ENCODE measurements at regions not wholly inside any gene's neighbourhood (a gene's known extent, or its start where the extent isn't known, plus 50 kb on each side); places are given as distances from the start of the nearest gene placed in this dataset.

- TF ChIP-seq CTCF (IDR thresholded peaks at IDR 0.05) (no peak), POLR2AphosphoS5 (IDR thresholded peaks at IDR 0.05; ENCODE audit: low read depth, low read length) (no peak), TCF7L2 (IDR thresholded peaks at IDR 0.05; ENCODE audit: low read depth, low read length) (no peak), REST (IDR thresholded peaks at IDR 0.05; ENCODE audit: insufficient read depth in 1 of 2, low read depth in 2 of 2, low read length in 1 of 2) (no peak)
Observed at GRCh38 chr17:52648995-52649394, 490.5 kb upstream of the CA10 start.

Data from Panc1 (cell line).